DMS53 treated with DMSO at 0.1 percent for 48 hours (cell line): ENCODE measurements at regions not wholly inside any gene's neighbourhood (a gene's known extent, or its start where the extent isn't known, plus 50 kb on each side); places are given as distances from the start of the nearest gene placed in this dataset.

Experiments
- DNase-seq: peaks from one replicate; lab custom pipeline; 2025; ENCODE audit not compliant: unreplicated experiment; lab: John Stamatoyannopoulos, UW

- no peak for DNase-seq
Observed at GRCh38 chr2:213202011-213202410, 50.6 kb upstream of the IKZF2 start.

- DNase-seq: no peak
Observed at GRCh38 chr2:213205944-213206343, 54.5 kb upstream of the IKZF2 start.

GRCh38 chr2:213213186-213213585 is 61.8 kb upstream of the IKZF2 start:
- no peak for DNase-seq

- DNase-seq: no peak
Observed at GRCh38 chr2:213214209-213214608, 62.8 kb upstream of the IKZF2 start.

GRCh38 chr2:213216461-213216860 is 65.0 kb upstream of the IKZF2 start:
- no peak for DNase-seq

GRCh38 chr2:213219816-213220215 is 64.4 kb upstream of the SPAG16 start:
- DNase-seq: no peak

GRCh38 chr2:213220967-213221603 is 63.2 kb upstream of the SPAG16 start:
- DNase-seq: no peak

- DNase-seq: no peak
Observed at GRCh38 chr2:213221957-213222356, 62.3 kb upstream of the SPAG16 start.

- no peak for DNase-seq
Observed at GRCh38 chr2:213224366-213224765, 59.9 kb upstream of the SPAG16 start.

GRCh38 chr2:213225866-213226265 is 58.4 kb upstream of the SPAG16 start:
- no peak for DNase-seq

- no peak for DNase-seq
Observed at GRCh38 chr2:213227458-213227857, 56.8 kb upstream of the SPAG16 start.

GRCh38 chr2:213228638-213229037 is 55.6 kb upstream of the SPAG16 start:
- DNase-seq: no peak

GRCh38 chr2:213229814-213230213 is 54.5 kb upstream of the SPAG16 start:
- peak; percentile 30 for DNase-seq

- no peak for DNase-seq
Observed at GRCh38 chr2:213231966-213232365, 52.3 kb upstream of the SPAG16 start.

GRCh38 chr2:213232649-213233437 is 51.4 kb upstream of the SPAG16 start:
- DNase-seq: no peak

GRCh38 chr2:213233438-213234330 is 50.6 kb upstream of the SPAG16 start:
- DNase-seq: no peak
